GM23338 (cell line): ENCODE measurements at regions not wholly inside any gene's neighbourhood (a gene's known extent, or its start where the extent isn't known, plus 50 kb on each side); places are given as distances from the start of the nearest gene placed in this dataset.

Experiments
- ATAC-seq: fragments of 200-7000 bp; cut with Tn5 transposase; 3 replicates; pipeline ENCODE4 v1.9.1; 2020
- DNase-seq: peaks from one replicate; pipeline ENCODE4 v3.0.0-alpha.2; 2015; ENCODE audit warnings: low spot score
- H2AFZ ChIP-seq: fragments of 200-600 bp; sonication (generic); 2 replicates; pipeline ENCODE4 v1.8.0; 2016; ENCODE audit warnings: antibody characterized with exemption, mild to moderate bottlenecking, moderate library complexity
- H3F3A ChIP-seq: fragments of 200-600 bp; sonication (generic); replicated peaks from 2 replicates; pipeline ENCODE4 v1.8.0; 2017; ENCODE audit warnings: antibody characterized with exemption, mixed run types, low read depth
- H3K27ac ChIP-seq: fragments of 200-600 bp; sonication (generic); 2 replicates; pipeline ENCODE4 v1.6.1; 2016; ENCODE audit warnings: low read depth
- H3K27me3 ChIP-seq: fragments of 200-600 bp; sonication (generic); 2 replicates; pipeline ENCODE4 v1.8.0; 2016; ENCODE audit warnings: mild to moderate bottlenecking, mixed run types, moderate library complexity; ENCODE audit not compliant: insufficient read depth
- H3K36me3 ChIP-seq: fragments of 200-600 bp; sonication (generic); 2 replicates; pipeline ENCODE4 v1.8.0; 2016; ENCODE audit warnings: mild to moderate bottlenecking; ENCODE audit not compliant: insufficient read depth
- H3K4me1 ChIP-seq: fragments of 200-600 bp; sonication (generic); 2 replicates; pipeline ENCODE4 v1.8.0; 2016; ENCODE audit warnings: mild to moderate bottlenecking, moderate library complexity; ENCODE audit not compliant: insufficient read depth
- H3K4me2 ChIP-seq: fragments of 200-600 bp; sonication (generic); 2 replicates; pipeline ENCODE4 v1.7.1; 2017; ENCODE audit warnings: mixed run types
- H3K4me3 ChIP-seq: fragments of 200-600 bp; sonication (generic); 2 replicates; pipeline ENCODE4 v1.6.1; 2016; ENCODE audit warnings: mixed run types
- H3K79me2 ChIP-seq: fragments of 200-600 bp; sonication (generic); replicated peaks from 2 replicates; pipeline ENCODE4 v1.8.0; 2017; ENCODE audit warnings: mild to moderate bottlenecking; ENCODE audit not compliant: insufficient read depth
- H3K9me2 ChIP-seq: fragments of 200-600 bp; sonication (generic); 2 replicates; pipeline ENCODE4 v1.8.0; 2017; ENCODE audit not compliant: insufficient read depth
- H4K20me1 ChIP-seq: fragments of 200-600 bp; sonication (generic); replicated peaks from 2 replicates; pipeline ENCODE4 v1.8.0; 2017; ENCODE audit warnings: mild to moderate bottlenecking; ENCODE audit not compliant: insufficient read depth
- H3K27ac Mint-ChIP-seq: 2 replicates; pipeline ENCODE4 v1.8.0; 2020; ENCODE audit warnings: inconsistent platforms, mild to moderate bottlenecking, moderate library complexity, mixed read lengths
- H3K27me3 Mint-ChIP-seq: 3 replicates; pipeline ENCODE4 v1.8.0; 2022; ENCODE audit warnings: low read depth, mild to moderate bottlenecking, moderate library complexity, mixed read lengths, inconsistent platforms; ENCODE audit not compliant: insufficient read depth, poor library complexity
- H3K36me3 Mint-ChIP-seq: 3 replicates; pipeline ENCODE4 v1.8.0; 2021; ENCODE audit warnings: low read depth, mild to moderate bottlenecking, inconsistent platforms, moderate library complexity, mixed read lengths
- H3K4me1 Mint-ChIP-seq: 3 replicates; pipeline ENCODE4 v1.8.0; 2020; ENCODE audit warnings: mild to moderate bottlenecking, inconsistent platforms, mixed read lengths
- H3K4me3 Mint-ChIP-seq: 3 replicates; pipeline ENCODE4 v1.8.0; 2021; ENCODE audit warnings: moderate library complexity, mild to moderate bottlenecking, inconsistent platforms, mixed read lengths
- H3K9me3 Mint-ChIP-seq: 3 replicates; pipeline ENCODE4 v1.8.0; 2020; ENCODE audit warnings: moderate library complexity, mild to moderate bottlenecking, inconsistent platforms, mixed read lengths
- CREB1 ChIP-seq: fragments of 250-450 bp; sonication (Bioruptor Pico); IDR thresholded peaks from 2 replicates; pipeline ENCODE4 v1.5.0; 2020; ENCODE audit warnings: low read depth, mild to moderate bottlenecking, moderate library complexity
- EZH2 ChIP-seq: fragments of 200-600 bp; sonication (generic); IDR thresholded peaks from one replicate; pipeline ENCODE4 v1.8.0; 2017; ENCODE audit warnings: antibody characterized with exemption, mild to moderate bottlenecking, low read depth; ENCODE audit not compliant: unreplicated experiment
- JUNB ChIP-seq: IDR thresholded peaks from one replicate; pipeline ENCODE4 v1.6.1; 2016; ENCODE audit warnings: antibody characterized with exemption; ENCODE audit not compliant: unreplicated experiment
- NANOG ChIP-seq: IDR thresholded peaks from 2 replicates; pipeline ENCODE4 v1.6.1; 2016; ENCODE audit warnings: antibody characterized with exemption, borderline replicate concordance
- POLR2AphosphoS5 ChIP-seq: IDR thresholded peaks from 2 replicates; pipeline ENCODE4 v1.6.1; 2016; ENCODE audit warnings: antibody characterized with exemption, low read depth
- STAT1 ChIP-seq: IDR thresholded peaks from one replicate; pipeline ENCODE4 v1.6.1; 2016; ENCODE audit warnings: antibody characterized with exemption; ENCODE audit not compliant: unreplicated experiment
- ZNF114 ChIP-seq: fragments of 250-450 bp; sonication (Bioruptor Pico); IDR thresholded peaks from 2 replicates; pipeline ENCODE4 v1.5.0; 2020; ENCODE audit warnings: mild to moderate bottlenecking, moderate library complexity
- ZNF331 ChIP-seq: fragments of 250-450 bp; sonication (Bioruptor Pico); IDR thresholded peaks from 2 replicates; pipeline ENCODE4 v1.5.0; 2020; ENCODE audit warnings: low read depth, mild to moderate bottlenecking, moderate library complexity
- TF ChIP-seq, protein P1 (sequence below): fragments of 250-450 bp; sonication (Bioruptor Pico); IDR thresholded peaks from 2 replicates; pipeline ENCODE4 v1.5.0; 2020; ENCODE audit warnings: mild to moderate bottlenecking, moderate library complexity
- TF ChIP-seq, protein P2 (sequence below): IDR thresholded peaks from 2 replicates; pipeline ENCODE4 v1.6.1; 2016; ENCODE audit warnings: antibody characterized with exemption
- TF ChIP-seq, protein P3 (sequence below), 2 experiments: fragments of 200-600 bp in 1 of 2; sonication (generic) in 1 of 2; conservative IDR thresholded peaks; 2 replicates each; pipeline versions ENCODE4 v1.5.1 to v1.6.1; 2016 to 2017; ENCODE audit warnings: antibody characterized with exemption in 2 of 2, low read depth in 2 of 2, mild to moderate bottlenecking in 2 of 2, moderate library complexity in 1 of 2

DNA sequence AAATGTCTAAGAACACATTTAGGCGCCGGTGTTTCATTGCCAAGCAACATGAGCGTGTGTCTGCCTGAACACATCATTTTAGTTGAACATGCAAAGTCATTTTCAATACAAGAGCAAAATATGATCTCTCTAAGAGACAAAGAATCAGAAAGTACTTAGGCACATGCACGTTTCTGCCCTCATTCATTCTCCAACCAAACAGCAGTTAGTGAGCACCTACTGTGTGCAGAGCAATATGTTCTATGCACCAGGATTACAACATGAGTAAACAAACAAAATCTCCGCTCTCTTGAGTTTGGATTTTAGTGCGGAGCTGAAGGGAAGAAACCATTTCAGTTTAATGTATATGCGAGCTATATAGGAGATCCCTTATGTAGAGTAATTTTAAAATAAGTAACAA lies 71.6 kb upstream of the KLF6 start:
- TF ChIP-seq, protein P1, sequence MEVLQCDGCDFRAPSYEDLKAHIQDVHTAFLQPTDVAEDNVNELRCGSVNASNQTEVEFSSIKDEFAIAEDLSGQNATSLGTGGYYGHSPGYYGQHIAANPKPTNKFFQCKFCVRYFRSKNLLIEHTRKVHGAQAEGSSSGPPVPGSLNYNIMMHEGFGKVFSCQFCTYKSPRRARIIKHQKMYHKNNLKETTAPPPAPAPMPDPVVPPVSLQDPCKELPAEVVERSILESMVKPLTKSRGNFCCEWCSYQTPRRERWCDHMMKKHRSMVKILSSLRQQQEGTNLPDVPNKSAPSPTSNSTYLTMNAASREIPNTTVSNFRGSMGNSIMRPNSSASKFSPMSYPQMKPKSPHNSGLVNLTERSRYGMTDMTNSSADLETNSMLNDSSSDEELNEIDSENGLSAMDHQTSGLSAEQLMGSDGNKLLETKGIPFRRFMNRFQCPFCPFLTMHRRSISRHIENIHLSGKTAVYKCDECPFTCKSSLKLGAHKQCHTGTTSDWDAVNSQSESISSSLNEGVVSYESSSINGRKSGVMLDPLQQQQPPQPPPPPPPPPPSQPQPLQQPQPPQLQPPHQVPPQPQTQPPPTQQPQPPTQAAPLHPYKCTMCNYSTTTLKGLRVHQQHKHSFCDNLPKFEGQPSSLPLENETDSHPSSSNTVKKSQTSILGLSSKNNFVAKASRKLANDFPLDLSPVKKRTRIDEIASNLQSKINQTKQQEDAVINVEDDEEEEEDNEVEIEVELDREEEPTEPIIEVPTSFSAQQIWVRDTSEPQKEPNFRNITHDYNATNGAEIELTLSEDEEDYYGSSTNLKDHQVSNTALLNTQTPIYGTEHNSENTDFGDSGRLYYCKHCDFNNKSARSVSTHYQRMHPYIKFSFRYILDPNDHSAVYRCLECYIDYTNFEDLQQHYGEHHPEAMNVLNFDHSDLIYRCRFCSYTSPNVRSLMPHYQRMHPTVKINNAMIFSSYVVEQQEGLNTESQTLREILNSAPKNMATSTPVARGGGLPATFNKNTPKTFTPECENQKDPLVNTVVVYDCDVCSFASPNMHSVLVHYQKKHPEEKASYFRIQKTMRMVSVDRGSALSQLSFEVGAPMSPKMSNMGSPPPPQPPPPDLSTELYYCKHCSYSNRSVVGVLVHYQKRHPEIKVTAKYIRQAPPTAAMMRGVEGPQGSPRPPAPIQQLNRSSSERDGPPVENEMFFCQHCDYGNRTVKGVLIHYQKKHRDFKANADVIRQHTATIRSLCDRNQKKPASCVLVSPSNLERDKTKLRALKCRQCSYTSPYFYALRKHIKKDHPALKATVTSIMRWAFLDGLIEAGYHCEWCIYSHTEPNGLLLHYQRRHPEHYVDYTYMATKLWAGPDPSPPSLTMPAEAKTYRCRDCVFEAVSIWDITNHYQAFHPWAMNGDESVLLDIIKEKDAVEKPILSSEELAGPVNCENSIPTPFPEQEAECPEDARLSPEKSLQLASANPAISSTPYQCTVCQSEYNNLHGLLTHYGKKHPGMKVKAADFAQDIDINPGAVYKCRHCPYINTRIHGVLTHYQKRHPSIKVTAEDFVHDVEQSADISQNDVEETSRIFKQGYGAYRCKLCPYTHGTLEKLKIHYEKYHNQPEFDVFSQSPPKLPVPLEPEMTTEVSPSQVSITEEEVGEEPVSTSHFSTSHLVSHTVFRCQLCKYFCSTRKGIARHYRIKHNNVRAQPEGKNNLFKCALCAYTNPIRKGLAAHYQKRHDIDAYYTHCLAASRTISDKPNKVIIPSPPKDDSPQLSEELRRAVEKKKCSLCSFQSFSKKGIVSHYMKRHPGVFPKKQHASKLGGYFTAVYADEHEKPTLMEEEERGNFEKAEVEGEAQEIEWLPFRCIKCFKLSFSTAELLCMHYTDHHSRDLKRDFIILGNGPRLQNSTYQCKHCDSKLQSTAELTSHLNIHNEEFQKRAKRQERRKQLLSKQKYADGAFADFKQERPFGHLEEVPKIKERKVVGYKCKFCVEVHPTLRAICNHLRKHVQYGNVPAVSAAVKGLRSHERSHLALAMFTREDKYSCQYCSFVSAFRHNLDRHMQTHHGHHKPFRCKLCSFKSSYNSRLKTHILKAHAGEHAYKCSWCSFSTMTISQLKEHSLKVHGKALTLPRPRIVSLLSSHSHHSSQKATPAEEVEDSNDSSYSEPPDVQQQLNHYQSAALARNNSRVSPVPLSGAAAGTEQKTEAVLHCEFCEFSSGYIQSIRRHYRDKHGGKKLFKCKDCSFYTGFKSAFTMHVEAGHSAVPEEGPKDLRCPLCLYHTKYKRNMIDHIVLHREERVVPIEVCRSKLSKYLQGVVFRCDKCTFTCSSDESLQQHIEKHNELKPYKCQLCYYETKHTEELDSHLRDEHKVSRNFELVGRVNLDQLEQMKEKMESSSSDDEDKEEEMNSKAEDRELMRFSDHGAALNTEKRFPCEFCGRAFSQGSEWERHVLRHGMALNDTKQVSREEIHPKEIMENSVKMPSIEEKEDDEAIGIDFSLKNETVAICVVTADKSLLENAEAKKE (CRISPR knock-in tag): no peak
- TF ChIP-seq, protein P2, sequence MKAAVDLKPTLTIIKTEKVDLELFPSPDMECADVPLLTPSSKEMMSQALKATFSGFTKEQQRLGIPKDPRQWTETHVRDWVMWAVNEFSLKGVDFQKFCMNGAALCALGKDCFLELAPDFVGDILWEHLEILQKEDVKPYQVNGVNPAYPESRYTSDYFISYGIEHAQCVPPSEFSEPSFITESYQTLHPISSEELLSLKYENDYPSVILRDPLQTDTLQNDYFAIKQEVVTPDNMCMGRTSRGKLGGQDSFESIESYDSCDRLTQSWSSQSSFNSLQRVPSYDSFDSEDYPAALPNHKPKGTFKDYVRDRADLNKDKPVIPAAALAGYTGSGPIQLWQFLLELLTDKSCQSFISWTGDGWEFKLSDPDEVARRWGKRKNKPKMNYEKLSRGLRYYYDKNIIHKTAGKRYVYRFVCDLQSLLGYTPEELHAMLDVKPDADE: no peak
- TF ChIP-seq JUNB: no peak
- no peak for TF ChIP-seq POLR2AphosphoS5
- no peak for TF ChIP-seq EZH2
- no peak for TF ChIP-seq ZNF331 (CRISPR knock-in tag)
- TF ChIP-seq STAT1: no peak
- TF ChIP-seq, protein P3, sequence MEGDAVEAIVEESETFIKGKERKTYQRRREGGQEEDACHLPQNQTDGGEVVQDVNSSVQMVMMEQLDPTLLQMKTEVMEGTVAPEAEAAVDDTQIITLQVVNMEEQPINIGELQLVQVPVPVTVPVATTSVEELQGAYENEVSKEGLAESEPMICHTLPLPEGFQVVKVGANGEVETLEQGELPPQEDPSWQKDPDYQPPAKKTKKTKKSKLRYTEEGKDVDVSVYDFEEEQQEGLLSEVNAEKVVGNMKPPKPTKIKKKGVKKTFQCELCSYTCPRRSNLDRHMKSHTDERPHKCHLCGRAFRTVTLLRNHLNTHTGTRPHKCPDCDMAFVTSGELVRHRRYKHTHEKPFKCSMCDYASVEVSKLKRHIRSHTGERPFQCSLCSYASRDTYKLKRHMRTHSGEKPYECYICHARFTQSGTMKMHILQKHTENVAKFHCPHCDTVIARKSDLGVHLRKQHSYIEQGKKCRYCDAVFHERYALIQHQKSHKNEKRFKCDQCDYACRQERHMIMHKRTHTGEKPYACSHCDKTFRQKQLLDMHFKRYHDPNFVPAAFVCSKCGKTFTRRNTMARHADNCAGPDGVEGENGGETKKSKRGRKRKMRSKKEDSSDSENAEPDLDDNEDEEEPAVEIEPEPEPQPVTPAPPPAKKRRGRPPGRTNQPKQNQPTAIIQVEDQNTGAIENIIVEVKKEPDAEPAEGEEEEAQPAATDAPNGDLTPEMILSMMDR (conservative IDR thresholded peaks at IDR 0.05; ENCODE audit: low read depth in 2 of 2): no peak
- no peak for TF ChIP-seq NANOG
- no peak for TF ChIP-seq CREB1
- no peak for TF ChIP-seq ZNF114
- H3K9me2 ChIP-seq: peaks cover 5% of the 10 kb centered on the region; the same call in 1 of the 2 replicates

More for the DNA sequence above, 71.6 kb upstream of the KLF6 start:
- Histone ChIP-seq H3K4me2 (no peak overlapping the region), H3K4me1 (peaks cover 15% of the 10 kb centered on the region), H3K36me3 (no peaks in the 10 kb centered on the region), H3F3A (no peaks in the 10 kb centered on the region), H3K4me3 (no peak overlapping the region), H3K27ac (no peak overlapping the region), H3K79me2 (no peaks in the 10 kb centered on the region), H4K20me1 (no peaks in the 10 kb centered on the region), H2AFZ (no peak overlapping the region), H3K27me3 (no peaks in the 10 kb centered on the region)
- Mint-ChIP-seq H3K36me3 (no peaks in the 10 kb centered on the region), H3K4me3 (no peak overlapping the region), H3K27ac (no peak overlapping the region), H3K27me3 (peaks cover 2% of the 10 kb centered on the region), H3K9me3 (no peaks in the 10 kb centered on the region), H3K4me1 (peaks cover 19% of the 10 kb centered on the region)
- no peak for DNase-seq
- ATAC-seq: no peak
